H9 (cell line): ENCODE measurements at regions not wholly inside any gene's neighbourhood (a gene's known extent, or its start where the extent isn't known, plus 50 kb on each side); places are given as distances from the start of the nearest gene placed in this dataset.

Source experiments
- DNase-seq: peaks from one replicate; pipeline ENCODE4 v3.0.0-alpha.2; 2017
- H2AFZ ChIP-seq: one replicate; pipeline ENCODE4 v1.6.1; 2013; ENCODE audit warnings: mild to moderate bottlenecking, low read length, control low read depth, moderate library complexity
- H2AK5ac ChIP-seq: 2 replicates; pipeline ENCODE4 v1.6.1; 2013; ENCODE audit warnings: low read length, control low read depth, mixed read lengths; ENCODE audit not compliant: insufficient read length
- H2BK120ac ChIP-seq: one replicate; pipeline ENCODE4 v1.6.1; 2013; ENCODE audit warnings: low read depth, mild to moderate bottlenecking, low read length, control low read depth, inconsistent platforms; ENCODE audit not compliant: poor library complexity, severe bottlenecking
- H2BK12ac ChIP-seq: 2 replicates; pipeline ENCODE4 v1.6.1; 2013; ENCODE audit warnings: low read length, control low read depth, mixed read lengths, low read depth; ENCODE audit not compliant: insufficient read length
- H2BK15ac ChIP-seq: 2 replicates; pipeline ENCODE4 v1.6.1; 2013; ENCODE audit warnings: low read depth, low read length, control low read depth
- H2BK20ac ChIP-seq: one replicate; pipeline ENCODE4 v1.6.1; 2013; ENCODE audit warnings: low read depth, mild to moderate bottlenecking, low read length, control low read depth, inconsistent platforms; ENCODE audit not compliant: poor library complexity, severe bottlenecking
- H2BK5ac ChIP-seq: 2 replicates; pipeline ENCODE4 v1.6.1; 2013; ENCODE audit warnings: low read length, control low read depth, mixed read lengths; ENCODE audit not compliant: insufficient read length
- H3K14ac ChIP-seq: 2 replicates; pipeline ENCODE4 v1.6.1; 2013; ENCODE audit warnings: low read length, control low read depth; ENCODE audit not compliant: insufficient read depth
- H3K18ac ChIP-seq: 2 replicates; pipeline ENCODE4 v1.6.1; 2013; ENCODE audit warnings: low read depth, mild to moderate bottlenecking, mixed read lengths, low read length, control low read depth; ENCODE audit not compliant: insufficient read length
- H3K23ac ChIP-seq: 2 replicates; pipeline ENCODE4 v1.6.1; 2013; ENCODE audit warnings: low read length, control low read depth, mixed read lengths, low read depth; ENCODE audit not compliant: insufficient read length
- H3K23me2 ChIP-seq: 2 replicates; pipeline ENCODE4 v1.6.1; 2013; ENCODE audit warnings: low read depth, mild to moderate bottlenecking, mixed read lengths, low read length, control low read depth; ENCODE audit not compliant: insufficient read length, poor library complexity, severe bottlenecking
- H3K27ac ChIP-seq: 2 replicates; pipeline ENCODE4 v1.5.1; 2013; ENCODE audit warnings: low read length, control low read depth, mixed read lengths, low read depth; ENCODE audit not compliant: insufficient read length
- H3K27me3 ChIP-seq: 2 replicates; pipeline ENCODE4 v1.6.1; 2013; ENCODE audit warnings: low read length, control low read depth, inconsistent platforms; ENCODE audit not compliant: insufficient read depth
- H3K4ac ChIP-seq: 2 replicates; pipeline ENCODE4 v1.6.1; 2013; ENCODE audit warnings: low read depth, mild to moderate bottlenecking, control low read depth, inconsistent platforms, low read length, moderate library complexity
- H3K4me1 ChIP-seq: 2 replicates; pipeline ENCODE4 v1.6.1; 2013; ENCODE audit warnings: low read length, control low read depth, inconsistent platforms; ENCODE audit not compliant: insufficient read depth
- H3K4me2 ChIP-seq: 2 replicates; pipeline ENCODE4 v1.6.1; 2013; ENCODE audit warnings: low read length, control low read depth, mixed read lengths; ENCODE audit not compliant: insufficient read length, insufficient read depth
- H3K56ac ChIP-seq: 2 replicates; pipeline ENCODE4 v1.6.1; 2013; ENCODE audit warnings: low read depth, mild to moderate bottlenecking, mixed read lengths, low read length, control low read depth; ENCODE audit not compliant: insufficient read length
- H3K79me1 ChIP-seq: 2 replicates; pipeline ENCODE4 v1.6.1; 2013; ENCODE audit warnings: low read depth, mild to moderate bottlenecking, moderate library complexity, low read length, control low read depth, inconsistent platforms; ENCODE audit not compliant: insufficient read depth, poor library complexity, severe bottlenecking
- H3K79me2 ChIP-seq: 2 replicates; pipeline ENCODE4 v1.6.1; 2013; ENCODE audit warnings: low read length, control low read depth, inconsistent platforms; ENCODE audit not compliant: insufficient read depth
- H3K9ac ChIP-seq: 2 replicates; pipeline ENCODE4 v1.6.1; 2013; ENCODE audit warnings: low read length, control low read depth, mixed read lengths; ENCODE audit not compliant: insufficient read length; ENCODE audit errors: extremely low read depth
- H3K9me3 ChIP-seq: one replicate; pipeline ENCODE4 v1.6.1; 2013; ENCODE audit warnings: low read depth, low read length, inconsistent platforms; ENCODE audit not compliant: control insufficient read depth
- H3T11ph ChIP-seq: one replicate; pipeline ENCODE4 v1.6.1; 2013; ENCODE audit warnings: mild to moderate bottlenecking, low read length, control low read depth, inconsistent platforms
- H4K20me1 ChIP-seq: one replicate; pipeline ENCODE4 v1.6.1; 2013; ENCODE audit not compliant: control insufficient read depth, insufficient read length, insufficient read depth
- H4K5ac ChIP-seq: 2 replicates; pipeline ENCODE4 v1.6.1; 2013; ENCODE audit warnings: low read depth, mild to moderate bottlenecking, mixed read lengths, low read length, control low read depth; ENCODE audit not compliant: insufficient read length
- H4K8ac ChIP-seq: replicated peaks from 2 replicates; pipeline ENCODE4 v1.6.1; 2013; ENCODE audit warnings: low read length, control low read depth, mixed read lengths, low read depth; ENCODE audit not compliant: insufficient read length
- H4K91ac ChIP-seq: 2 replicates; pipeline ENCODE4 v1.6.1; 2013; ENCODE audit warnings: low read depth, mild to moderate bottlenecking, moderate library complexity, mixed read lengths, low read length, control low read depth; ENCODE audit not compliant: insufficient read length
- H3K27ac Mint-ChIP-seq, 3 experiments: 2 replicates in 2 of 3; 3 replicates in 1 of 3; pipeline ENCODE4 v1.8.0; 2020 to 2021; ENCODE audit warnings: mixed read lengths in 3 of 3, mild to moderate bottlenecking in 1 of 3, moderate library complexity in 1 of 3
- H3K27me3 Mint-ChIP-seq: 2 replicates; pipeline ENCODE4 v1.8.0; 2021; ENCODE audit warnings: low read depth, mild to moderate bottlenecking, moderate library complexity, mixed read lengths
- H3K36me3 Mint-ChIP-seq, 3 experiments: 2 replicates in 2 of 3; 3 replicates in 1 of 3; pipeline ENCODE4 v1.8.0; 2020 to 2021; ENCODE audit warnings: low read depth in 3 of 3, mixed read lengths in 3 of 3; ENCODE audit not compliant: insufficient read depth in 1 of 3
- H3K4me1 Mint-ChIP-seq, 2 experiments: 2 replicates each; pipeline ENCODE4 v1.8.0; 2020; ENCODE audit warnings: mixed read lengths in 2 of 2
- H3K4me3 Mint-ChIP-seq, 2 experiments: 2 replicates in 1 of 2; 3 replicates in 1 of 2; pipeline ENCODE4 v1.8.0; 2020 to 2021; ENCODE audit warnings: mild to moderate bottlenecking in 2 of 2, mixed read lengths in 2 of 2, moderate library complexity in 1 of 2
- H3K9me3 Mint-ChIP-seq, 2 experiments: 2 replicates in 1 of 2; 3 replicates in 1 of 2; pipeline ENCODE4 v1.8.0; 2020; ENCODE audit warnings: mild to moderate bottlenecking in 2 of 2, mixed read lengths in 2 of 2, moderate library complexity in 1 of 2
- TF ChIP-seq, protein P1 (sequence below): fragments of 200-600 bp; sonication (generic); conservative IDR thresholded peaks from 3 replicates; pipeline ENCODE4 v1.8.0; 2021; ENCODE audit warnings: antibody characterized with exemption, mild to moderate bottlenecking

DNA sequence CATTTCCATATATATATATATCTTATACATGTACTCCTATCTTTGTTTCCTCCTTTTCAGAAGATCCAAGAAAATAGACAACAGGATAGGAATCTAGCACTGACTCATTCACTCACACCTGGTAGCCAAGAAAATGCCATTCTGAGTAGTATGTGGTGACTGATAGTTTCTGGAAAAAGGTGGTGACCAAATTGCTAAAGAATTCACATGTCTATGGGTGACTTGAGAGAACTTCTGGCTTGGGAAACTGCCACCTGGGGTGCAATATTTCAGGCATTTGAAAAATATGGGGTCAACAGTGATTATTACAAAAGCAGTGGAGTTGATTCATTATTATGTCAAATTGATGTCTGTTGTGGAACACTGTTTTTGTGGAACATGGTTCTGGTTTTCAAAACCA, 605.1 kb downstream of the PCDH18 start:
- H3K27ac Mint-ChIP-seq = no peak overlapping the region

More for the DNA sequence above, 605.1 kb downstream of the PCDH18 start:
- Histone ChIP-seq H3K4me2 (no peak overlapping the region), H2AFZ (no peak overlapping the region), H2BK120ac (no peak overlapping the region), H3K4ac (no peak overlapping the region), H2BK5ac (no peak overlapping the region), H3K56ac (no peak overlapping the region), H3K9ac (no peak overlapping the region), H3K79me1 (no peaks in the 10 kb centered on the region), H3K23ac (no peak overlapping the region), H2BK20ac (no peak overlapping the region), H3K23me2 (no peaks in the 10 kb centered on the region), H3K18ac (no peak overlapping the region), H3K27ac (no peak overlapping the region), H4K5ac (no peak overlapping the region), H3K14ac (no peak overlapping the region), H2BK15ac (no peak overlapping the region), H3K27me3 (no peaks in the 10 kb centered on the region), H2BK12ac (no peak overlapping the region), H4K20me1 (no peaks in the 10 kb centered on the region), H2AK5ac (no peak overlapping the region), H3K9me3 (no peaks in the 10 kb centered on the region), H4K8ac (no peak overlapping the region), H3T11ph (no peak overlapping the region), H3K79me2 (no peaks in the 10 kb centered on the region), H3K4me1 (no peaks in the 10 kb centered on the region), H4K91ac (no peak overlapping the region)
- Mint-ChIP-seq H3K36me3 (peaks cover 7 to 15% (median 13%) of the 10 kb centered on the region in 3 experiments; a peak in 6 of 7 replicates), H3K4me3 (no peak overlapping the region), H3K4me1 (no peaks in the 10 kb centered on the region), H3K27me3 (no peaks in the 10 kb centered on the region), H3K9me3 (peaks cover 4 to 8% of the 10 kb centered on the region in 2 experiments)
- TF ChIP-seq, protein P1, sequence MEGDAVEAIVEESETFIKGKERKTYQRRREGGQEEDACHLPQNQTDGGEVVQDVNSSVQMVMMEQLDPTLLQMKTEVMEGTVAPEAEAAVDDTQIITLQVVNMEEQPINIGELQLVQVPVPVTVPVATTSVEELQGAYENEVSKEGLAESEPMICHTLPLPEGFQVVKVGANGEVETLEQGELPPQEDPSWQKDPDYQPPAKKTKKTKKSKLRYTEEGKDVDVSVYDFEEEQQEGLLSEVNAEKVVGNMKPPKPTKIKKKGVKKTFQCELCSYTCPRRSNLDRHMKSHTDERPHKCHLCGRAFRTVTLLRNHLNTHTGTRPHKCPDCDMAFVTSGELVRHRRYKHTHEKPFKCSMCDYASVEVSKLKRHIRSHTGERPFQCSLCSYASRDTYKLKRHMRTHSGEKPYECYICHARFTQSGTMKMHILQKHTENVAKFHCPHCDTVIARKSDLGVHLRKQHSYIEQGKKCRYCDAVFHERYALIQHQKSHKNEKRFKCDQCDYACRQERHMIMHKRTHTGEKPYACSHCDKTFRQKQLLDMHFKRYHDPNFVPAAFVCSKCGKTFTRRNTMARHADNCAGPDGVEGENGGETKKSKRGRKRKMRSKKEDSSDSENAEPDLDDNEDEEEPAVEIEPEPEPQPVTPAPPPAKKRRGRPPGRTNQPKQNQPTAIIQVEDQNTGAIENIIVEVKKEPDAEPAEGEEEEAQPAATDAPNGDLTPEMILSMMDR = no peak
- no peak for DNase-seq
